NCI-H226 (cell line): ENCODE measurements at regions not wholly inside any gene's neighbourhood (a gene's known extent, or its start where the extent isn't known, plus 50 kb on each side); places are given as distances from the start of the nearest gene placed in this dataset.

Source experiments
- DNase-seq: peaks from one replicate; pipeline ENCODE4 v3.0.0-alpha.2; 2015

DNA sequence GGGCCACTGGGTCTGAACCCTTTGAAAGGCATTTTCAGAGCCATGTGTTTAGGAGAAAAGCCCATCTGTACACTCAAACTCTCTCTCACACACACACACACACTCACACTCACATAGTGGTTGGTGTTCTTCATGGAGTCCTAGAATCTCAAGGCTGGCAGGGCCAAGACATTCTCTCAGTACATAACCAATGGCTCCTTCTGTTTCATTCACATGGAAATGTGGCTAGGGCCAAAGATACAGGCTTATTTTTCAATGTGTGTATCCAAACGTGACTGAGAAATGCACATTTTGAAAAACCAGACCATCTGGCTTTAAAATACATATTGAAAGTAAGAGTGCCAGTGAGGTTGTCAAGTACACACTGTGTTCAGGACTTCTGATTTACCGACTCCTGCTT lies 59.0 kb upstream of the SALL1 start:
- no peak for DNase-seq

DNA sequence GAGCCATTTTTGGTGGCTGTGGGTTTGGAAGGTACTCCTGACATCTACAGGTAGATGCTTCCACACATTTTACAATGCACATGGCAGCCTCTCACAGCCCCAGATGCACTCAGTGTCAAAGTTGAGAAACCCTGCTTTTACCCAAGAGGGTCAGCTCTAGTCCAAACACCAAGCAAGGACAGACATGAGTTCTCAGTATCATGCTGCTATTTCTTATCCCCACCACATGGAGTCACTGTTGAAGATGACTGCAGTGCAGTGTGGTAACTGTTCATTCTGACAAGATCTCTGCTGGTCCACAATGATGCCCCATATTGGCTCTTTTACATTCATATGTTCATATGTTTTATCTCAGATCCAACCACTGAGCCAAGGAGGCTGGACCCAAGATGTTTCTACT lies 50.5 kb upstream of the SALL1 start:
- no peak for DNase-seq
